PC-9 (cell line): ENCODE measurements at regions not wholly inside any gene's neighbourhood (a gene's known extent, or its start where the extent isn't known, plus 50 kb on each side); places are given as distances from the start of the nearest gene placed in this dataset.
"Not testable (repeated sequence)": the region's sequence is repeated elsewhere in the genome, so short reads cannot be mapped to it uniquely, and the experiment has no call there.

Source experiments
- BruUV-seq: library from RNA; stranded (reverse); fragments of 400-500 nt; replicated peaks from 2 replicates; lab custom pipeline; 2021; lab: Mats Ljungman, UMichigan
- CTCF ChIA-PET: fragments of 300-600 bp; sonication (Branson Sonifier 250); formaldehyde crosslinking; loops from one replicate; lab custom pipeline; 2022; ENCODE audit warnings: antibody characterized with exemption; lab: Charles Lee
- POLR2A ChIA-PET: fragments of 300-600 bp; sonication (Branson Sonifier 250); formaldehyde crosslinking; loops from one replicate; lab custom pipeline; 2022; ENCODE audit warnings: antibody characterized with exemption; ENCODE audit not compliant: unreplicated experiment; lab: Charles Lee
- DNase-seq, 2 experiments: peaks; one replicate each; pipeline versions ENCODE4 v3.0.0 to v3.0.0-alpha.2; 2015 to 2022; ENCODE audit warnings: mixed read lengths in 1 of 2
- H2AFZ ChIP-seq: fragments of 200-600 bp; sonication (generic); 2 replicates; pipeline ENCODE4 v1.8.1; 2017; ENCODE audit warnings: antibody characterized with exemption
- H3F3A ChIP-seq: fragments of 200-600 bp; sonication (generic); 2 replicates; pipeline ENCODE4 v1.8.1; 2017; ENCODE audit warnings: antibody characterized with exemption, mild to moderate bottlenecking, low read depth; ENCODE audit not compliant: insufficient read depth
- H3K27ac ChIP-seq: fragments of 200-600 bp; sonication (generic); 2 replicates; pipeline ENCODE4 v1.6.1; 2016; ENCODE audit warnings: mixed run types
- H3K27me3 ChIP-seq: fragments of 200-600 bp; sonication (generic); 2 replicates; pipeline ENCODE4 v1.6.1; 2016; ENCODE audit warnings: low read depth, mixed run types; ENCODE audit not compliant: insufficient read depth
- H3K36me3 ChIP-seq: fragments of 200-600 bp; sonication (generic); 2 replicates; pipeline ENCODE4 v1.6.1; 2016; ENCODE audit warnings: low read depth, mixed run types
- H3K4me1 ChIP-seq: fragments of 200-600 bp; sonication (generic); replicated peaks from 2 replicates; pipeline ENCODE4 v1.6.1; 2016; ENCODE audit warnings: mixed run types; ENCODE audit not compliant: insufficient read depth
- H3K4me2 ChIP-seq: fragments of 200-600 bp; sonication (generic); 2 replicates; pipeline ENCODE4 v1.6.1; 2017; ENCODE audit warnings: mixed run types
- H3K4me3 ChIP-seq: fragments of 200-600 bp; sonication (generic); 2 replicates; pipeline ENCODE4 v1.6.1; 2016; ENCODE audit warnings: mixed run types
- H3K79me2 ChIP-seq: fragments of 200-600 bp; sonication (generic); 2 replicates; pipeline ENCODE4 v1.6.1; 2017; ENCODE audit warnings: low read depth, mixed run types
- H3K9me2 ChIP-seq: fragments of 200-600 bp; sonication (generic); 2 replicates; pipeline ENCODE4 v1.8.1; 2017; ENCODE audit warnings: mild to moderate bottlenecking; ENCODE audit not compliant: insufficient read depth
- H3K9me3 ChIP-seq: fragments of 200-600 bp; sonication (generic); 2 replicates; pipeline ENCODE4 v1.8.1; 2016; ENCODE audit warnings: low read depth; ENCODE audit not compliant: insufficient read depth
- H4K20me1 ChIP-seq: fragments of 200-600 bp; sonication (generic); 2 replicates; pipeline ENCODE4 v1.8.1; 2017; ENCODE audit not compliant: insufficient read depth
- CTCF ChIP-seq: fragments of 200-600 bp; sonication (generic); conservative IDR thresholded peaks from 2 replicates; pipeline ENCODE4 v1.6.1; 2017; ENCODE audit warnings: mixed run types, antibody characterized with exemption, mild to moderate bottlenecking, moderate library complexity
- EZH2 ChIP-seq: fragments of 200-600 bp; sonication (generic); IDR thresholded peaks from 2 replicates; pipeline ENCODE4 v1.8.0; 2017; ENCODE audit warnings: antibody characterized with exemption, low read depth
- intact Hi-C: fragments of 100-400 bp; cut with micrococcal nuclease; formaldehyde crosslinking; loops from one replicate; pipeline ENCODE4 v1.10.0; 2022; ENCODE audit not compliant: unreplicated experiment

GRCh38 chr4:43485196-43485595, 592.7 kb downstream of the GRXCR1 start:
- Histone ChIP-seq H3K79me2 (no peaks in the 10 kb centered on the region), H3K4me2 (no peak overlapping the region), H3K27ac (no peak overlapping the region), H3F3A (no peaks in the 10 kb centered on the region), H2AFZ (no peak overlapping the region), H3K9me2 (no peaks in the 10 kb centered on the region), H3K27me3 (no peaks in the 10 kb centered on the region), H3K9me3 (peaks cover 5% of the 10 kb centered on the region; the same call in 1 of the 2 replicates), H3K4me1 (no peaks in the 10 kb centered on the region), H4K20me1 (no peaks in the 10 kb centered on the region), H3K4me3 (no peak overlapping the region), H3K36me3 (no peaks in the 10 kb centered on the region)
- ChIA-PET POLR2A (no interaction called here), CTCF (no interaction called here)
- TF ChIP-seq EZH2 (no peak), CTCF (no peak)
- intact Hi-C loops = no loop called here
- DNase-seq = no peak
- BruUV-seq = no TSS peak

GRCh38 chr4:43496188-43496587, 603.7 kb downstream of the GRXCR1 start:
- H3K27ac ChIP-seq = no peak overlapping the region
- H3K36me3 ChIP-seq = no peaks in the 10 kb centered on the region
- no peaks in the 10 kb centered on the region for H3K9me2 ChIP-seq
- H3K4me2 ChIP-seq = no peak overlapping the region
- intact Hi-C loops = no loop called here
- ChIA-PET CTCF (no interaction called here), POLR2A (no interaction called here)
- H3K4me3 ChIP-seq = no peak overlapping the region
- H3K79me2 ChIP-seq = no peaks in the 10 kb centered on the region
- no peaks in the 10 kb centered on the region for H3K4me1 ChIP-seq
- no peaks in the 10 kb centered on the region for H3K9me3 ChIP-seq
- TF ChIP-seq EZH2 = no peak
- TF ChIP-seq CTCF = no peak
- DNase-seq = no peak
- BruUV-seq = no TSS peak
- no peaks in the 10 kb centered on the region for H4K20me1 ChIP-seq
- H2AFZ ChIP-seq = no peak overlapping the region
- no peaks in the 10 kb centered on the region for H3F3A ChIP-seq
- no peaks in the 10 kb centered on the region for H3K27me3 ChIP-seq

- Histone ChIP-seq H3K4me2 (no peak overlapping the region), H3K4me3 (no peak overlapping the region), H4K20me1 (no peaks in the 10 kb centered on the region), H3K4me1 (no peaks in the 10 kb centered on the region), H3K27me3 (no peaks in the 10 kb centered on the region), H3K79me2 (no peaks in the 10 kb centered on the region), H3K9me2 (no peaks in the 10 kb centered on the region), H3F3A (no peaks in the 10 kb centered on the region), H2AFZ (no peak overlapping the region), H3K9me3 (no peaks in the 10 kb centered on the region), H3K27ac (no peak overlapping the region), H3K36me3 (no peaks in the 10 kb centered on the region)
- no peak for DNase-seq
- intact Hi-C loops = no loop called here
- TF ChIP-seq EZH2 (no peak), CTCF (no peak)
- CTCF ChIA-PET = no interaction called here
- BruUV-seq = no TSS peak
- POLR2A ChIA-PET = no interaction called here
These were observed 604.1 kb downstream of the GRXCR1 start for GRCh38 chr4:43496602-43497001.

GRCh38 chr4:43505823-43506222, 613.3 kb downstream of the GRXCR1 start:
- CTCF ChIA-PET, H3K79me2 ChIP-seq, H3K4me3 ChIP-seq, BruUV-seq, H3K9me3 ChIP-seq, H3K4me2 ChIP-seq, POLR2A ChIA-PET, H4K20me1 ChIP-seq, H2AFZ ChIP-seq, DNase-seq, H3F3A ChIP-seq, H3K4me1 ChIP-seq, intact Hi-C loops, H3K27ac ChIP-seq, H3K9me2 ChIP-seq, H3K27me3 ChIP-seq, H3K36me3 ChIP-seq: not testable (repeated sequence)
